ACC112 (cell line): ENCODE measurements at regions not wholly inside any gene's neighbourhood (a gene's known extent, or its start where the extent isn't known, plus 50 kb on each side); places are given as distances from the start of the nearest gene placed in this dataset.

ENCODE experiments used
- H2AFZ ChIP-seq: fragments of 200-600 bp; sonication (generic); one replicate; pipeline ENCODE4 v1.6.0; 2017; ENCODE audit warnings: antibody characterized with exemption, low read length; ENCODE audit not compliant: unreplicated experiment
- H3K27ac ChIP-seq: fragments of 200-600 bp; sonication (generic); 2 replicates; pipeline ENCODE4 v1.5.1; 2014; ENCODE audit warnings: low read depth, mild to moderate bottlenecking, antibody characterized with exemption, low read length, moderate library complexity
- H3K27me3 ChIP-seq: fragments of 200-600 bp; sonication (generic); 2 replicates; pipeline ENCODE4 v1.6.1; 2014; ENCODE audit warnings: mild to moderate bottlenecking, antibody characterized with exemption, low read length, moderate library complexity, mixed read lengths; ENCODE audit not compliant: insufficient read depth
- H3K36me3 ChIP-seq: fragments of 200-600 bp; sonication (generic); 2 replicates; pipeline ENCODE4 v1.6.1; 2016; ENCODE audit warnings: mild to moderate bottlenecking, antibody characterized with exemption, low read length, moderate library complexity, mixed read lengths; ENCODE audit not compliant: insufficient read depth
- H3K4me1 ChIP-seq: fragments of 200-600 bp; sonication (generic); one replicate; pipeline ENCODE4 v1.6.1; 2016; ENCODE audit warnings: low read length, mixed read lengths; ENCODE audit not compliant: insufficient read depth, unreplicated experiment, control insufficient read depth
- H3K4me3 ChIP-seq: fragments of 200-600 bp; sonication (generic); 2 replicates; pipeline ENCODE4 v1.5.1; 2014; ENCODE audit warnings: mild to moderate bottlenecking, low read depth, low read length
- H3K79me2 ChIP-seq: fragments of 200-600 bp; sonication (generic); one replicate; pipeline ENCODE4 v1.6.0; 2016; ENCODE audit warnings: low read length; ENCODE audit not compliant: control insufficient read depth, unreplicated experiment, insufficient read depth

DNA sequence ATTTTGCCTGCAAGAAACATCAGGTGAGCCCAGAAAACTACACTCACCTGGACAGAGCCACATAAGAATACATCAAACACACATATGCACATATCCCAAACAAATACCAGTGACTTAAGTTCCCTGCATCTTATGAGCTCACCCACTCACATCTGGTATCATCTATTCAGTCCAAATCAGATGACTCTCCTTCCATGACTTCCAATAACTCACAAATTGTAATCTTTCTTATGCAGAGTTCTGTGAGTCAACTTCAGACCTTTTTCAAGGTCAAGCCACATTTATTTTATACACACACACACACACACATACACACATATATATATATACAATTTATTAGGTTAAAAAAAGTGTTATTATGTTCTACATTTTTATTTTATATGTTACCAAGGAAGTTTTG lies 1711.9 kb upstream of the CDH9 start:
- H2AFZ ChIP-seq = no peak overlapping the region
- H3K4me1 ChIP-seq = no peaks in the 10 kb centered on the region
- no peaks in the 10 kb centered on the region for H3K27me3 ChIP-seq
- no peak overlapping the region for H3K4me3 ChIP-seq
- no peak overlapping the region for H3K27ac ChIP-seq
- no peaks in the 10 kb centered on the region for H3K79me2 ChIP-seq
- H3K36me3 ChIP-seq = no peaks in the 10 kb centered on the region

DNA sequence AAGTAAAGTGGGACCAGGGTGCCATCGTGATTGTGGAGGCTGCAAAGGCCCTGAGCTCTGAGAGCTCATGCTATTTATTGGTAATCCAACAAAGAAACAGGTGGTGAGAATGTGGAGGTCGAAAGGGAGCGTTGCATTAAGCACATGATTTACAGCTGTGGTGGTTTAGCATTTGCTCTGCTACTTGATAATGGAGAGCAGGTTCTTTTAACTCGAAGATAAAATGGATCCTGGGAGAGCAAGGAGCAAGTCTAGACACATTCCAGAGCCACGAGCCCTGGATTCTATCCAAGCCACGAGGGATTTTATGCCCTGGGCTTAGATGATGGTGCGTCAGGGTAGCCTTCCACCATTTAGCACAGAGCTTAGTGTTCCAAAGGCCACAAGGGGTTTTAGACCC lies 1710.1 kb upstream of the CDH9 start:
- no peaks in the 10 kb centered on the region for H3K36me3 ChIP-seq
- H3K27ac ChIP-seq = no peak overlapping the region
- no peak overlapping the region for H3K4me3 ChIP-seq
- no peak overlapping the region for H2AFZ ChIP-seq
- no peaks in the 10 kb centered on the region for H3K27me3 ChIP-seq
- no peaks in the 10 kb centered on the region for H3K4me1 ChIP-seq
- no peaks in the 10 kb centered on the region for H3K79me2 ChIP-seq

DNA sequence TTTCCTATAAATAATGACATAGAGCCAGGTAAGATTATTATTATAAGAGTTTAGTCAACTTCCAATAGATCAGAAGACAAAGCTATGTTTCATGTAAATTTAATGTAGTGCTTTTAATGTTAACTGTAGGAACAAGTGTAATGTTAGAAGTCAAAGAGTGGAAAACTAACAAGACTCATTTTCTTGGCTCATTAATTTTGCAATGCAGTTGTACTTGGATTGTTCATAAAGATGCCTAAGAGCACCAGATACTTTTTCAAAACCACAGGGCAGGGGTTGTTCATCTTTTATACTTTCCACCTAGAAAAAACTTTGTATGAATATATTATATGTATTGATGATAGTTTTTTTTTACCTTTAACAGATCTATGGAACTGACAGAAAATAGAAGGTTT lies 1705.3 kb upstream of the CDH9 start:
- no peak overlapping the region for H2AFZ ChIP-seq
- no peak overlapping the region for H3K4me3 ChIP-seq
- H3K27me3 ChIP-seq = no peaks in the 10 kb centered on the region
- H3K36me3 ChIP-seq = no peaks in the 10 kb centered on the region
- no peak overlapping the region for H3K27ac ChIP-seq
- H3K4me1 ChIP-seq = no peaks in the 10 kb centered on the region
- H3K79me2 ChIP-seq = no peaks in the 10 kb centered on the region

DNA sequence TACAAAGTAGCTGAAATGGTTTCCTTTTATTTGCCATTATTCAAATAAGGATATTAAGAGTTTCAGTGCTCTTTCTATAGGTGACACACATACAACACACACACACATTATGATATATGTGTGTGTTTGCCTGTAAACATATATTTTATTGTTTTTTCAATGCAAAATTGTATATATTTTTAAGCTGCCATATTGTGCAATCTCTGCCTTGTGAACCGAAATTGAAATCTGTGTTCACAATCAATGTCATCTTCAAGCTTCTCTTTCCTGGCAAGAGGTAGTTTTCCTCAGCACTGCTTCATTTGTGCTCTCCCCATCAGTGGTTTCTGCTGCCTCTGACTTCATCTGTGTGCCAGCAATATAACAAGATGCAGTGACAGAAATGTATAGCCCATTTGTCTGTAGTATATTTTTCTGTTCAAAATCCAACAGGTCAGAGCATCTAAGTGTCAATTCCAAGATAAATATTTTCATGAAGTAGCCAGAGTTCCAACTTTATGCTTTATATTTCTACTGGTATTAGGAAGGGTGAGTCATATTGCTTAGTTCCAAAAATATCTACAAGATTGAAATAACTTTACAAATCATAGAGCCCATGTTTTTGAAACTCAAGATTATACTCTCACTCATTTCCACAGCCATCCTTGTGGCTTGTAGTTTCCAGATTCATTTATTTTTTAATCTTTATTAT lies 1704.8 kb upstream of the CDH9 start:
- Histone ChIP-seq H3K79me2 (no peaks in the 10 kb centered on the region), H3K27me3 (no peaks in the 10 kb centered on the region), H3K36me3 (no peaks in the 10 kb centered on the region), H3K27ac (no peak overlapping the region), H3K4me3 (no peak overlapping the region), H2AFZ (no peak overlapping the region), H3K4me1 (no peaks in the 10 kb centered on the region)

DNA sequence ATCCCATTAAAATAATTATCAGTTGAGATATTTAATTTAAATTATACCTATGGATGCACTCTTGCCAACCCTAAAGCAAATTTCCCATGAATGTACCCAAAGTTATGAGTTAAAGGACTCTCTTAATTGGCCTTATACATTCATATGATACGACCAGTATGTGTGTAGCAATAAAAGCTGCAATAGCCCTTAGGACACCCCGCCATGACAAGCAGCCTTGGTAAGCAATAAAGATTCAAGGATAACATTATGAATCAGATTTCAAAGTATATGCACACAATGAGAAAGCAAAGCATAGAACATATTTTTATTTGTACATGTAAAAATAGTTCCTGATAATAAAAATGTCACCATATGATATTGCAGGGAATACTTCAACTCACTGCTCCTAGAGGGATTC lies 1699.3 kb upstream of the CDH9 start:
- no peaks in the 10 kb centered on the region for H3K27me3 ChIP-seq
- H2AFZ ChIP-seq = no peak overlapping the region
- no peaks in the 10 kb centered on the region for H3K79me2 ChIP-seq
- H3K4me3 ChIP-seq = no peak overlapping the region
- H3K36me3 ChIP-seq = no peaks in the 10 kb centered on the region
- H3K4me1 ChIP-seq = no peaks in the 10 kb centered on the region
- no peak overlapping the region for H3K27ac ChIP-seq

DNA sequence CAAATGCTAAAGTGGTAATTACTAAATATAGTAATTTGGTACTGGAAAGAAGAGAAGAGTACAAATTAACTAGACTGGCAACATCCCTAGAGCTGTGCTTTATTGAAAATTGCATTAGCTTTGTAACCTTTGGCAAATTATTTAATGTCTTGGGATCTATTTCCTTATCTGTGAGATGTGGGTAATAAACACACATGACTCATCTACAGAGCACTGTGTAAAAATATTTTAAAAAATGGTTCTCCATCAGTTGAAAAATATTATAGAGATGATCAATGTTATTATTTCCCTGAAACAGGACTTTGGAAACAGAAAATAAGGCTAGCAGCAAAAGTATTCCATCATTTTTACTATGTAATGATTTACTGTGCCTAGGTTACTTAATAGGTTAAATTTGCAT lies 1698.8 kb upstream of the CDH9 start:
- Histone ChIP-seq H3K79me2 (no peaks in the 10 kb centered on the region), H3K36me3 (no peaks in the 10 kb centered on the region), H3K27me3 (no peaks in the 10 kb centered on the region), H3K27ac (no peak overlapping the region), H3K4me3 (no peak overlapping the region), H3K4me1 (no peaks in the 10 kb centered on the region), H2AFZ (no peak overlapping the region)

DNA sequence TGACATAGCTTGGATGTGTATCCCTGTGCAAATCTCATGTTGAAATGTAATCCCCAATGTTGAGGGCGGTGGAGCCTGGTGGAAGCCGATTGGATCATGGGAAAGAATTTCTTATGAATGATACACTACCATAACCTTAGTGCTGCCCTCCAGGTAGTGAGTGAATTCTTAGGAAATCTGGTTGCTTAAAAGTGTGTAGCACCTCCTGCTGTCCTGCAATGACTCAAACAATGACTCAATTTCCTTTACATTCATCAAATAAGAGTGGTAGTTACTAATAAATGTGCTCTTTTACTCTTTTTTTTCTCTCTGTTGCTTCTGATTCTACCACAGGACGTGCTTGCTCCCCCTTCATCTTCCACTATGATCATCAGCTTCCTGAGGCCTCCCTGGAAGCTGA lies 1696.0 kb upstream of the CDH9 start:
- no peak overlapping the region for H3K27ac ChIP-seq
- H3K79me2 ChIP-seq = no peaks in the 10 kb centered on the region
- no peak overlapping the region for H2AFZ ChIP-seq
- H3K27me3 ChIP-seq = no peaks in the 10 kb centered on the region
- H3K4me1 ChIP-seq = no peaks in the 10 kb centered on the region
- no peak overlapping the region for H3K4me3 ChIP-seq
- no peaks in the 10 kb centered on the region for H3K36me3 ChIP-seq

DNA sequence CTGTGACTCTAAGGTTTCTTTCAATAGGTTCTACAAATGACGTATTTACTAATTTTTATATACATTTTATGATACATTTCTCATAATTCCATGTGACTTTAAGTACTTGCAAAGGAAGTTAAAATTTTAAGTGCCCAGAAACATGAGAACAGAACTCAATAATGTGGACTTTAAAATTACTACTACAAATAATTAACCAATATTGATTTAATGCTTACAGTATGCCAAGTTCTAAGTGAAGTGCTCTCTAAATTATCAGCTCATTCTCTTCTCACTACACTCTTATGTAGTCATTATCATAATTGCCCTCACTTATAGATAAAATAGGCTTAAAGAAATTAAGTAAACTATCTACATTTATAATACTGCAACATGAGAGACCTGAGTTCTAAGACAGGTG lies 1690.7 kb upstream of the CDH9 start:
- no peaks in the 10 kb centered on the region for H3K4me1 ChIP-seq
- no peak overlapping the region for H3K4me3 ChIP-seq
- no peaks in the 10 kb centered on the region for H3K36me3 ChIP-seq
- H3K79me2 ChIP-seq = no peaks in the 10 kb centered on the region
- no peak overlapping the region for H3K27ac ChIP-seq
- H3K27me3 ChIP-seq = no peaks in the 10 kb centered on the region
- no peak overlapping the region for H2AFZ ChIP-seq

DNA sequence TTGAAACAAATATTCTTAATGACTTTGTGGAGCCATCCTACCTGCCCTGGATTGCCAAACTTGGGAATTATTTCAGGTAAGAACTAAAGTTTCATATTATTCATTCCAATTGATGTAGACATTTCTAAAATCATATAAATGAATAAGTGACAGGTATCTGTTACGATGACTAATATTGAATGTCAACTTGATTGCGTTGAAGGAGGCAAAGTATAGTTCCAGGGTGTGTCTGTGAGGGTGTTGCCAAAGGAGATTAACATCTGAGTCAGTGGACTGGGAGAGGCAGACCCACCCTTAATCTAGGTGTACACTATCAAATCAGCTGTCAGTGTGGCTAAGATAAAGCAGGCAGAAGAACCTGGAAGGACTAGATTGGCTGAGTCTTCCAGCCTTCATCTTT lies 1688.4 kb upstream of the CDH9 start:
- no peaks in the 10 kb centered on the region for H3K27me3 ChIP-seq
- no peaks in the 10 kb centered on the region for H3K36me3 ChIP-seq
- H2AFZ ChIP-seq = no peak overlapping the region
- no peaks in the 10 kb centered on the region for H3K79me2 ChIP-seq
- H3K4me3 ChIP-seq = no peak overlapping the region
- H3K27ac ChIP-seq = no peak overlapping the region
- no peaks in the 10 kb centered on the region for H3K4me1 ChIP-seq

DNA sequence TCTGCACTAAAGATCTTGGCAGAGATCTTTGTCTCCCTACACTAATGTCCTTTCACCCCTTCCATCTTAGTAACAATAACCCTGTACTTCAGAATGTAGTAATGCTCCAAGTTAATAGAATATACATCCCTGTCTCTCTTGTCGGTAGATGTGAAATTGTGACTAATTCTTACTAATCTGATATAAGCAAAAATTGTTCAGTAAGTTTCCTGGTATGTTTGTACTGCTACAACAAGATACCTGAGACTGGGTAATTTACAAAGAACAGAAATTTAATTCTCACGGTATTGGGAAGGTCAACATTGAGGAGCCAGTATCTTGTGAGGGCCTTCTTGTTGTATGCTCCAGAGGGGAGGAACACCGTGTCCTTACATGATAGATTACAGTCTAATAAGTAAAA lies 1686.6 kb upstream of the CDH9 start:
- H3K36me3 ChIP-seq = no peaks in the 10 kb centered on the region
- no peak overlapping the region for H3K4me3 ChIP-seq
- no peak overlapping the region for H3K27ac ChIP-seq
- no peak overlapping the region for H2AFZ ChIP-seq
- H3K27me3 ChIP-seq = no peaks in the 10 kb centered on the region
- no peaks in the 10 kb centered on the region for H3K79me2 ChIP-seq
- H3K4me1 ChIP-seq = no peaks in the 10 kb centered on the region

DNA sequence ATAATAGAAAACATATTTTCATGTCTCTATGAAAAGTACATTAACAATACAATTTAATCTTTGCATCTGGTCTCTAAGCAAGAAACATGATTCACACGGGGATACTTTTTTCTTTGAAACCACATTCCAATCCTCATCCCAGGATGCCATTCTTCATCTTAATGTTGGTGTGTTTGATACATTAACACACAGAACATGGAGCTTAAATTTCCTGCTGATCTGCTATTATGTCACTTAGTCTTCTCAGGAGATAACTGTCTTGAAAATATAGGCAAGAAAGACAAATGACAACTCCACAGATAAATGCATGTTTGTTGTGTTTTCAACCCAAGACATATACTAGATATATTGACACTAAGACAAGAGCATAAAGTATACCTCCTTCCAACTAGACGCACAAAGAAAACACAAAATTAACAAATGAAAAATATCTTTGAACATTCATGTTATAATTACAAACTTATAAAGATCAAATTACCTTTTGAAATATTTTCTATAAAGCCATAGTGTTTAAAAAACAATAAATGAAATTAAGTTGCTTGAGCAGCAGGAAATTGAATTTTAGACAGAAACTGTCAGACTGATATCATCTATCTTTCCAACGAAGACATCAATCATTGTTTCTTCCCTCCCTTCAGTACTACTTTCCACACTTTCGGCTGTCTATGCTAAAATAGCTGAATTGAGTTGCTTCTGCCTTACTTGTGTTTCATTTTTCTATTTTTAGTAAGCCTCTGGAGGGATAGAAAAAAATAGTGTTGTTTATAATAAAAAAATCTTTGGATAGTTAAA lies 1676.7 kb upstream of the CDH9 start:
- H3K79me2 ChIP-seq = no peaks in the 10 kb centered on the region
- no peak overlapping the region for H3K27ac ChIP-seq
- no peaks in the 10 kb centered on the region for H3K4me1 ChIP-seq
- no peaks in the 10 kb centered on the region for H3K27me3 ChIP-seq
- no peak overlapping the region for H3K4me3 ChIP-seq
- no peaks in the 10 kb centered on the region for H3K36me3 ChIP-seq
- H2AFZ ChIP-seq = no peak overlapping the region
